ENCODE measurements at regions not wholly inside any gene's neighbourhood (a gene's known extent, or its start where the extent isn't known, plus 50 kb on each side); places are given as distances from the start of the nearest gene placed in this dataset.

GRCh38 chr17:74008196-74008595 lies 195.3 kb upstream of the RPL38 start:
- H2AFZ ChIP-seq (ENCODE audit: low read length) = no peak overlapping the region
- H2BK20ac ChIP-seq (ENCODE audit: low read length) = no peak overlapping the region; the same call in 1 of the 2 replicates
- H3K27me3 ChIP-seq (replicated peaks in 1 of 4; ENCODE audit: control insufficient read depth in 3 of 4, extremely low read depth in 1 of 4, insufficient read depth in 3 of 4, low read length in 3 of 4) = no peaks in the 10 kb centered on the region
- H4K5ac ChIP-seq (ENCODE audit: insufficient read length, low read depth, low read length) = no peak overlapping the region
- no peak overlapping the region for H3K9ac ChIP-seq (replicated peaks in 1 of 4; ENCODE audit: extremely low read depth in 1 of 4, low read depth in 3 of 4, low read length in 3 of 4)
- H4K20me1 ChIP-seq (replicated peaks in 1 of 2; ENCODE audit: control insufficient read depth in 1 of 2, insufficient read depth in 2 of 2, low read length in 2 of 2) = no peaks in the 10 kb centered on the region
- H3K23ac ChIP-seq (ENCODE audit: insufficient read length) = no peak overlapping the region
- no peak overlapping the region for H4K8ac ChIP-seq (ENCODE audit: extremely low read depth, insufficient read depth, low read length)
- CTCF ChIA-PET (ENCODE audit: partially characterized antibody) = interaction anchor here (0.6 to 11.3 kb wide), 20 partner anchors 9 to 361 kb away, joined by 3 to 110 read pairs (median 4); no protein-coding TSS in a partner anchor
- no peak overlapping the region for H2AK5ac ChIP-seq (ENCODE audit: low read depth, low read length)
- peaks cover 0 to 9% (median 5%) of the 10 kb centered on the region in 4 experiments; a peak in 6 of 7 replicates for H3K4me1 ChIP-seq (replicated peaks in 1 of 4; ENCODE audit: control insufficient read depth in 3 of 4, insufficient read depth in 4 of 4, low read length in 3 of 4)
- H2BK12ac ChIP-seq (ENCODE audit: low read depth, low read length) = peak overlapping the region; percentile 82; the same call in 1 of the 2 replicates
- no peak overlapping the region for H3K56ac ChIP-seq (replicated peaks; ENCODE audit: insufficient read length, low read depth, low read length)
- H3K14ac ChIP-seq (ENCODE audit: insufficient read length) = no peak overlapping the region
- WGBS, 2 experiments (ENCODE audit: extremely low coverage in 1 of 2, insufficient coverage in 1 of 2, insufficient read length in 1 of 2, insufficient replicate concordance in 2 of 2, low coverage in 1 of 2, low lambda C conversion rate in 2 of 2, missing lambda C conversion rate in 1 of 2) = 46% methylated on average over 10 of the region's 10 CpGs; no CpG with 5 or more reads in 1 of the 2 experiments
- no peak overlapping the region for H3K4me2 ChIP-seq (ENCODE audit: insufficient read depth in 1 of 2, low read depth in 2 of 2, low read length in 2 of 2)
- no peak overlapping the region for H3K4me3 ChIP-seq (ENCODE audit: extremely low read depth in 1 of 4, insufficient read depth in 2 of 4, low read depth in 3 of 4, low read length in 4 of 4)
- DNase-seq (ENCODE audit: low read depth in 1 of 2, low spot score in 2 of 2) (peak; percentile 21 to 63), FAIRE-seq (peak; percentile 88)
- no peaks in the 10 kb centered on the region for H3K9me3 ChIP-seq (ENCODE audit: insufficient read depth in 2 of 2, low read depth in 1 of 2, low read length in 1 of 2)
- H3K36me3 ChIP-seq (ENCODE audit: control insufficient read depth in 2 of 4, insufficient read depth in 4 of 4, low read length in 3 of 4) = no peaks in the 10 kb centered on the region
- peak overlapping the region; percentile 31; the same call in 1 of the 2 replicates for H2BK5ac ChIP-seq (ENCODE audit: low read depth, low read length)
- H4K91ac ChIP-seq (replicated peaks; ENCODE audit: insufficient read length, low read length) = no peak overlapping the region
- H3K23me2 ChIP-seq (ENCODE audit: low read depth, low read length) = 0 out of 2 replicates have a peak, but pooled peaks cover 2% of the 10 kb centered on the region
- H3K27ac ChIP-seq (ENCODE audit: low read depth, low read length) = no peak overlapping the region
- H3K79me1 ChIP-seq (ENCODE audit: low read depth, low read length) = no peaks in the 10 kb centered on the region
- no peak overlapping the region for H2BK120ac ChIP-seq (replicated peaks; ENCODE audit: low read depth, low read length)
- H3K4ac ChIP-seq (replicated peaks; ENCODE audit: insufficient read length, low read depth, low read length) = no peak overlapping the region
- no peak overlapping the region; the same call in 1 of the 2 replicates for H3K18ac ChIP-seq (ENCODE audit: extremely low read depth, low read length)
- POLR2A ChIA-PET (ENCODE audit: partially characterized antibody) = interaction anchor here (1.4 to 1.6 kb wide), 2 partner anchors 58 to 196 kb away, joined by 3 to 6 read pairs; partner anchors contain the start of gene RPL38
- H3K79me2 ChIP-seq (ENCODE audit: control insufficient read depth in 1 of 2, insufficient read depth in 2 of 2, low read length in 2 of 2) = no peaks in the 10 kb centered on the region
- 0 out of 2 replicates have a peak overlapping the region, but pooled peaks have one; percentile 88 for H2BK15ac ChIP-seq (ENCODE audit: low read length)
